ENCODE measurements at regions not wholly inside any gene's neighbourhood (a gene's known extent, or its start where the extent isn't known, plus 50 kb on each side); places are given as distances from the start of the nearest gene placed in this dataset.

GRCh38 chr9:105877721-105878120 lies 183.4 kb downstream of the TMEM38B start:
- TF ChIP-seq POLR2A (IDR thresholded peaks at IDR 0.05), result no peak
- no peak for TF ChIP-seq CTCF (IDR thresholded peaks at IDR 0.05)
- Histone ChIP-seq H3K4me3 (no peak overlapping the region), H3K27ac (no peak overlapping the region), H3K27me3 (no peaks in the 10 kb centered on the region), H3K36me3 (no peaks in the 10 kb centered on the region), H3K4me1 (no peaks in the 10 kb centered on the region), H3K9me3 (no peaks in the 10 kb centered on the region)
- ATAC-seq (no peak), DNase-seq (no peak)
- intact Hi-C loops (cut with DNase I), result loop anchor here in 2 of 10 donors (5.0 kb wide), 2 partner anchors 265 to 270 kb away; no protein-coding TSS in a partner anchor
- WGBS, 4 donors, result 66 to 90% (median 68%) methylated on average over 1 of the region's 1 CpG

- Histone ChIP-seq H3K27me3 (no peaks in the 10 kb centered on the region), H3K27ac (no peak overlapping the region), H3K4me1 (no peaks in the 10 kb centered on the region), H3K4me3 (no peak overlapping the region), H3K36me3 (no peaks in the 10 kb centered on the region), H3K9me3 (no peaks in the 10 kb centered on the region)
- intact Hi-C loops (cut with DNase I), result loop anchor here in 2 of 10 donors (5.0 kb wide), 2 partner anchors 267 to 272 kb away; no protein-coding TSS in a partner anchor
- ATAC-seq, result no peak
- no peak for TF ChIP-seq POLR2A (IDR thresholded peaks at IDR 0.05)
- no peak for TF ChIP-seq CTCF (IDR thresholded peaks at IDR 0.05)
- no peak for DNase-seq
Measured at GRCh38 chr9:105879181-105879580, 184.8 kb downstream of the TMEM38B start.

GRCh38 chr9:105880517-105880916 lies 186.2 kb downstream of the TMEM38B start:
- 38 to 54% (median 44%) methylated on average over 1 of the region's 1 CpG for WGBS, 4 donors

GRCh38 chr9:105881021-105881420 lies 186.7 kb downstream of the TMEM38B start:
- H3K36me3 ChIP-seq, result no peaks in the 10 kb centered on the region
- no peaks in the 10 kb centered on the region for H3K4me1 ChIP-seq
- H3K9me3 ChIP-seq, result no peaks in the 10 kb centered on the region
- TF ChIP-seq POLR2A (IDR thresholded peaks at IDR 0.05), result no peak
- H3K27ac ChIP-seq, result no peak overlapping the region
- H3K4me3 ChIP-seq, result no peak overlapping the region
- intact Hi-C loops (cut with DNase I), result loop anchor here in 8 of 10 donors (2.0 to 10.0 kb wide), 6 partner anchors 39 to 276 kb away; no protein-coding TSS in a partner anchor
- ATAC-seq (no peak), DNase-seq (no peak)
- H3K27me3 ChIP-seq, result no peaks in the 10 kb centered on the region
- WGBS, 4 donors, result 92 to 94% (median 92%) methylated on average over 6 of the region's 6 CpGs

More at GRCh38 chr9:105880517-105880916, 186.2 kb downstream of the TMEM38B start:
- Histone ChIP-seq H3K4me1 (no peaks in the 10 kb centered on the region), H3K4me3 (no peak overlapping the region), H3K36me3 (no peaks in the 10 kb centered on the region), H3K9me3 (no peaks in the 10 kb centered on the region), H3K27ac (no peak overlapping the region), H3K27me3 (no peaks in the 10 kb centered on the region)
- DNase-seq (no peak), ATAC-seq (no peak)
- TF ChIP-seq POLR2A (IDR thresholded peaks at IDR 0.05) (no peak), CTCF (IDR thresholded peaks at IDR 0.05) (no peak)
- intact Hi-C loops (cut with DNase I), result loop anchor here in 8 of 10 donors (2.0 to 10.0 kb wide), 6 partner anchors 38 to 276 kb away; no protein-coding TSS in a partner anchor

All from heart left ventricle (tissue), 16 donors.